22Rv1 (cell line): ENCODE measurements at regions not wholly inside any gene's neighbourhood (a gene's known extent, or its start where the extent isn't known, plus 50 kb on each side); places are given as distances from the start of the nearest gene placed in this dataset.

Source experiments
- H3K27ac ChIP-seq: fragments of 450-650 bp; 2 replicates; pipeline ENCODE4 v1.5.1; 2017
- CTCF ChIP-seq: fragments of 450-650 bp; IDR thresholded peaks from 2 replicates; pipeline ENCODE4 v1.5.1; 2017; ENCODE audit warnings: mild to moderate bottlenecking
- ZFX ChIP-seq: fragments of 450-650 bp; IDR thresholded peaks from 2 replicates; pipeline ENCODE4 v1.6.1; 2017; ENCODE audit warnings: antibody characterized with exemption, borderline replicate concordance

- H3K27ac ChIP-seq: no peak overlapping the region
- no peak for TF ChIP-seq CTCF
- no peak for TF ChIP-seq ZFX
Measured at GRCh38 chr16:79679334-79679733, 78.8 kb upstream of the MAF start.

- TF ChIP-seq ZFX: no peak
- no peak for TF ChIP-seq CTCF
- no peak overlapping the region for H3K27ac ChIP-seq
Measured at GRCh38 chr16:79677799-79678530, 77.4 kb upstream of the MAF start.

GRCh38 chr16:79673635-79674034, 73.1 kb upstream of the MAF start:
- no peak overlapping the region for H3K27ac ChIP-seq
- TF ChIP-seq ZFX: no peak
- TF ChIP-seq CTCF: no peak

GRCh38 chr16:79672524-79672923, 72.0 kb upstream of the MAF start:
- no peak overlapping the region for H3K27ac ChIP-seq
- TF ChIP-seq ZFX: no peak
- no peak for TF ChIP-seq CTCF

- TF ChIP-seq ZFX (no peak), CTCF (no peak)
- no peak overlapping the region for H3K27ac ChIP-seq
Measured at GRCh38 chr16:79668502-79668901, 68.0 kb upstream of the MAF start.

GRCh38 chr16:79665970-79666369, 65.4 kb upstream of the MAF start:
- no peak overlapping the region for H3K27ac ChIP-seq

GRCh38 chr16:79664407-79664806, 63.9 kb upstream of the MAF start:
- no peak overlapping the region for H3K27ac ChIP-seq
- TF ChIP-seq ZFX: no peak
- TF ChIP-seq CTCF: no peak

More at GRCh38 chr16:79665970-79666369, 65.4 kb upstream of the MAF start:
- TF ChIP-seq CTCF (no peak), ZFX (no peak)
